B cell (primary cell): ENCODE measurements at regions not wholly inside any gene's neighbourhood (a gene's known extent, or its start where the extent isn't known, plus 50 kb on each side); places are given as distances from the start of the nearest gene placed in this dataset.

Experiments
- EZH2 ChIP-seq: IDR thresholded peaks from 2 replicates; pipeline ENCODE4 v1.6.1; 2012; ENCODE audit warnings: borderline replicate concordance, low read depth, mild to moderate bottlenecking, moderate library complexity, low read length; ENCODE audit not compliant: insufficient read depth, poor library complexity, severe bottlenecking
- TF ChIP-seq, protein P1 (sequence below): fragments of 200-600 bp; IDR thresholded peaks from one replicate; pipeline ENCODE4 v1.8.0; 2022; ENCODE audit warnings: antibody characterized with exemption, mild to moderate bottlenecking

GRCh38 chr3:54045061-54045815 lies 77.1 kb upstream of the CACNA2D3 start:
- TF ChIP-seq, protein P1, sequence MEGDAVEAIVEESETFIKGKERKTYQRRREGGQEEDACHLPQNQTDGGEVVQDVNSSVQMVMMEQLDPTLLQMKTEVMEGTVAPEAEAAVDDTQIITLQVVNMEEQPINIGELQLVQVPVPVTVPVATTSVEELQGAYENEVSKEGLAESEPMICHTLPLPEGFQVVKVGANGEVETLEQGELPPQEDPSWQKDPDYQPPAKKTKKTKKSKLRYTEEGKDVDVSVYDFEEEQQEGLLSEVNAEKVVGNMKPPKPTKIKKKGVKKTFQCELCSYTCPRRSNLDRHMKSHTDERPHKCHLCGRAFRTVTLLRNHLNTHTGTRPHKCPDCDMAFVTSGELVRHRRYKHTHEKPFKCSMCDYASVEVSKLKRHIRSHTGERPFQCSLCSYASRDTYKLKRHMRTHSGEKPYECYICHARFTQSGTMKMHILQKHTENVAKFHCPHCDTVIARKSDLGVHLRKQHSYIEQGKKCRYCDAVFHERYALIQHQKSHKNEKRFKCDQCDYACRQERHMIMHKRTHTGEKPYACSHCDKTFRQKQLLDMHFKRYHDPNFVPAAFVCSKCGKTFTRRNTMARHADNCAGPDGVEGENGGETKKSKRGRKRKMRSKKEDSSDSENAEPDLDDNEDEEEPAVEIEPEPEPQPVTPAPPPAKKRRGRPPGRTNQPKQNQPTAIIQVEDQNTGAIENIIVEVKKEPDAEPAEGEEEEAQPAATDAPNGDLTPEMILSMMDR = no peak
- TF ChIP-seq EZH2 = no peak
